IMR-90 (cell line): ENCODE measurements at regions not wholly inside any gene's neighbourhood (a gene's known extent, or its start where the extent isn't known, plus 50 kb on each side); places are given as distances from the start of the nearest gene placed in this dataset.
A peak's percentile ranks its signal among the peaks of the same experiment; 100 is the strongest.

Experiments
- ATAC-seq: fragments of 200-7000 bp; cut with Tn5 transposase; 2 replicates; pipeline ENCODE4 v1.9.1; 2020; ENCODE audit warnings: low read depth, mild to moderate bottlenecking, moderate library complexity
- BruUV-seq: library from RNA; stranded (reverse); fragments of 400-500 nt; replicated peaks from 2 replicates; lab custom pipeline; 2021; lab: Mats Ljungman, UMichigan
- CTCF ChIA-PET: fragments of 300-600 bp; formaldehyde crosslinking; extraction: SDS; loops from one replicate; lab custom pipeline; 2021; ENCODE audit warnings: antibody characterized with exemption; lab: Yijun Ruan, JAX
- POLR2A ChIA-PET: fragments of 300-600 bp; sonication (Branson Sonifier 250); formaldehyde crosslinking; loops from one replicate; lab custom pipeline; 2022; ENCODE audit warnings: antibody characterized with exemption; ENCODE audit not compliant: unreplicated experiment; lab: Charles Lee
- DNase-seq: peaks from one replicate; pipeline ENCODE4 v3.0.0; 2013
- H2AFZ ChIP-seq: replicated peaks from 2 replicates; pipeline ENCODE3; 2013; ENCODE audit warnings: low read length, mild to moderate bottlenecking; ENCODE audit not compliant: poor library complexity
- H2AK5ac ChIP-seq: 2 replicates; pipeline ENCODE4 v1.6.1; 2013; ENCODE audit warnings: low read depth, low read length, inconsistent platforms
- H2AK9ac ChIP-seq: replicated peaks from 2 replicates; pipeline ENCODE3; 2013; ENCODE audit warnings: mild to moderate bottlenecking, low read depth, low read length, moderate library complexity; ENCODE audit not compliant: poor library complexity
- H2BK120ac ChIP-seq: 2 replicates; pipeline ENCODE4 v1.6.1; 2013; ENCODE audit warnings: low read depth, low read length, inconsistent platforms
- H2BK15ac ChIP-seq: 3 replicates; pipeline ENCODE4 v1.6.1; 2013; ENCODE audit warnings: low read depth, low read length, inconsistent platforms
- H2BK20ac ChIP-seq: 2 replicates; pipeline ENCODE4 v1.6.1; 2013; ENCODE audit warnings: low read depth, mild to moderate bottlenecking, inconsistent platforms, low read length, moderate library complexity
- H2BK5ac ChIP-seq: 2 replicates; pipeline ENCODE4 v1.6.1; 2013; ENCODE audit warnings: mild to moderate bottlenecking, low read depth, low read length, inconsistent platforms; ENCODE audit not compliant: poor library complexity, severe bottlenecking
- H3K14ac ChIP-seq: replicated peaks from 2 replicates; pipeline ENCODE4 v1.6.1; 2013; ENCODE audit warnings: low read depth, low read length, inconsistent platforms
- H3K18ac ChIP-seq: 2 replicates; pipeline ENCODE4 v1.6.1; 2013; ENCODE audit warnings: low read depth, low read length, control low read depth
- H3K23ac ChIP-seq: 2 replicates; pipeline ENCODE4 v1.6.1; 2013; ENCODE audit warnings: low read depth, low read length, inconsistent platforms
- H3K27ac ChIP-seq: 2 replicates; pipeline ENCODE4 v1.5.1; 2013; ENCODE audit warnings: mild to moderate bottlenecking, control low read depth, low read length; ENCODE audit not compliant: insufficient read depth
- H3K27me3 ChIP-seq: 2 replicates; pipeline ENCODE4 v1.6.1; 2013; ENCODE audit warnings: low read length; ENCODE audit not compliant: control insufficient read depth, insufficient read depth
- H3K36me3 ChIP-seq: 2 replicates; pipeline ENCODE4 v1.6.1; 2013; ENCODE audit warnings: low read length, mixed read lengths; ENCODE audit not compliant: control insufficient read depth, insufficient read depth
- H3K4ac ChIP-seq: 2 replicates; pipeline ENCODE4 v1.6.1; 2013; ENCODE audit warnings: low read depth, low read length, inconsistent platforms
- H3K4me1 ChIP-seq: 2 replicates; pipeline ENCODE4 v1.6.1; 2013; ENCODE audit warnings: low read length, mixed read lengths; ENCODE audit not compliant: control insufficient read depth, insufficient read depth
- H3K4me2 ChIP-seq: 2 replicates; pipeline ENCODE4 v1.6.1; 2013; ENCODE audit warnings: low read depth, mild to moderate bottlenecking, control low read depth, low read length, moderate library complexity
- H3K4me3 ChIP-seq: 2 replicates; pipeline ENCODE4 v1.5.1; 2013; ENCODE audit warnings: low read depth, mild to moderate bottlenecking, control low read depth, low read length, moderate library complexity; ENCODE audit not compliant: insufficient read depth
- H3K56ac ChIP-seq: 2 replicates; pipeline ENCODE4 v1.6.1; 2013; ENCODE audit warnings: low read length, inconsistent platforms; ENCODE audit not compliant: insufficient read depth; ENCODE audit errors: extremely low read depth
- H3K79me1 ChIP-seq, 2 experiments: 2 replicates each; pipeline ENCODE4 v1.6.1; 2013; ENCODE audit warnings: low read length in 2 of 2, inconsistent platforms in 1 of 2, low read depth in 1 of 2
- H3K9ac ChIP-seq: 2 replicates; pipeline ENCODE4 v1.6.1; 2013; ENCODE audit warnings: low read depth, low read length, control low read depth
- H3K9me1 ChIP-seq: 2 replicates; pipeline ENCODE4 v1.6.1; 2013; ENCODE audit warnings: low read length, inconsistent platforms; ENCODE audit not compliant: insufficient read depth
- H3K9me3 ChIP-seq: 2 replicates; pipeline ENCODE4 v1.6.1; 2013; ENCODE audit warnings: low read length; ENCODE audit not compliant: control insufficient read depth, insufficient read depth
- H4K20me1 ChIP-seq: 2 replicates; pipeline ENCODE4 v1.6.1; 2013; ENCODE audit warnings: low read length, inconsistent platforms; ENCODE audit not compliant: insufficient read depth
- H4K5ac ChIP-seq: 2 replicates; pipeline ENCODE4 v1.6.1; 2013; ENCODE audit warnings: mild to moderate bottlenecking, low read depth, low read length, control low read depth
- H4K8ac ChIP-seq, 2 experiments: 2 replicates each; pipeline ENCODE4 v1.6.1; 2013; ENCODE audit warnings: low read depth in 2 of 2, low read length in 2 of 2, control low read depth in 1 of 2, inconsistent platforms in 1 of 2
- H4K91ac ChIP-seq: 2 replicates; pipeline ENCODE4 v1.6.1; 2013; ENCODE audit warnings: low read depth, low read length, inconsistent platforms; ENCODE audit not compliant: insufficient read depth
- BHLHE40 ChIP-seq: fragments of 150-350 bp; IDR thresholded peaks from 2 replicates; pipeline ENCODE4 v1.6.1; 2016; ENCODE audit warnings: mild to moderate bottlenecking, low read depth, low read length
- CEBPB ChIP-seq: IDR thresholded peaks from 2 replicates; pipeline ENCODE4 v1.6.1; 2012; ENCODE audit warnings: low read depth, low read length, improper control_type of control experiment
- CHD1 ChIP-seq: IDR thresholded peaks from 2 replicates; pipeline ENCODE4 v1.6.1; 2012; ENCODE audit warnings: low read depth, low read length, improper control_type of control experiment
- CTCF ChIP-seq: conservative IDR thresholded peaks from 2 replicates; pipeline ENCODE4 v1.5.1; 2012; ENCODE audit warnings: mild to moderate bottlenecking, low read depth, low read length, improper control_type of control experiment
- ELK1 ChIP-seq: fragments of 150-350 bp; IDR thresholded peaks from 2 replicates; pipeline ENCODE4 v1.6.1; 2016; ENCODE audit warnings: low read depth, mild to moderate bottlenecking, low read length, moderate library complexity, borderline replicate concordance
- FOS ChIP-seq: fragments of 150-350 bp; IDR thresholded peaks from 2 replicates; pipeline ENCODE4 v1.6.1; 2016; ENCODE audit warnings: low read depth, low read length
- MAFK ChIP-seq: IDR thresholded peaks from 2 replicates; pipeline ENCODE4 v1.6.1; 2012; ENCODE audit warnings: low read depth, low read length, improper control_type of control experiment
- MAZ ChIP-seq: IDR thresholded peaks from 2 replicates; pipeline ENCODE4 v1.6.1; 2012; ENCODE audit warnings: low read depth, mild to moderate bottlenecking, low read length, improper control_type of control experiment, moderate library complexity, borderline replicate concordance
- MXI1 ChIP-seq: IDR thresholded peaks from 2 replicates; pipeline ENCODE4 v1.6.1; 2012; ENCODE audit warnings: low read depth, mild to moderate bottlenecking, low read length, moderate library complexity, borderline replicate concordance
- NFE2L2 ChIP-seq: fragments of 150-350 bp; IDR thresholded peaks from 2 replicates; pipeline ENCODE4 v1.6.1; 2016; ENCODE audit warnings: low read depth, mild to moderate bottlenecking, low read length
- POLR2A ChIP-seq: IDR thresholded peaks from 2 replicates; pipeline ENCODE4 v1.6.1; 2012; ENCODE audit warnings: mild to moderate bottlenecking, low read depth, low read length
- RAD21 ChIP-seq: IDR thresholded peaks from 2 replicates; pipeline ENCODE4 v1.6.1; 2012; ENCODE audit warnings: low read length, improper control_type of control experiment
- RCOR1 ChIP-seq: IDR thresholded peaks from 2 replicates; pipeline ENCODE4 v1.6.1; 2012; ENCODE audit warnings: mild to moderate bottlenecking, low read length, improper control_type of control experiment; ENCODE audit not compliant: insufficient replicate concordance
- RFX5 ChIP-seq: IDR thresholded peaks from 2 replicates; pipeline ENCODE4 v1.8.0; 2012; ENCODE audit warnings: low read depth, mild to moderate bottlenecking, low read length, moderate library complexity
- SMC3 ChIP-seq: fragments of 150-350 bp; IDR thresholded peaks from 2 replicates; pipeline ENCODE4 v1.6.1; 2016; ENCODE audit warnings: low read depth, mild to moderate bottlenecking, antibody characterized with exemption, low read length, moderate library complexity
- USF2 ChIP-seq: fragments of 150-350 bp; IDR thresholded peaks from 2 replicates; pipeline ENCODE4 v1.6.1; 2017; ENCODE audit warnings: mild to moderate bottlenecking, antibody characterized with exemption, low read length, low read depth
- WGBS, 2 experiments: methylation state at CpG; one replicate each; pipeline versions ENCODE4 v1.1.5 to v1.1.7; 2013; ENCODE audit warnings: missing lambda C conversion rate in 2 of 2; ENCODE audit not compliant: insufficient read length in 1 of 2; ENCODE audit errors: extremely low coverage in 2 of 2; 5-methylcytosine and 5-hydroxymethylcytosine counted together
- dilution Hi-C: fragments of 300-500 bp; cut with HindIII; formaldehyde crosslinking; loops from one replicate; pipeline ENCODE4 v1.14.3; 2018; ENCODE audit warnings: low sequenced_read_pairs; ENCODE audit not compliant: unreplicated experiment
- in situ Hi-C: fragments of 300-500 bp; cut with MboI; formaldehyde crosslinking; loops from 3 replicates; pipeline ENCODE4 v1.14.3; 2019; ENCODE audit warnings: low sequenced_read_pairs, inconsistent platforms, mixed read lengths
- intact Hi-C: fragments of 100-400 bp; cut with micrococcal nuclease; formaldehyde crosslinking; loops from 2 replicates; pipeline ENCODE4 v1.10.0; 2022

GRCh38 chr4:124337874-124338273 lies 374.7 kb downstream of the ANKRD50 start:
- H4K5ac ChIP-seq: no peak overlapping the region
- no peak overlapping the region for H3K56ac ChIP-seq
- H4K91ac ChIP-seq: no peak overlapping the region
- H3K4me2 ChIP-seq: no peak overlapping the region
- no peak overlapping the region for H2BK20ac ChIP-seq
- intact Hi-C loops (loop anchor here (10.0 kb wide), 3 partner anchors 307 to 707 kb away; no protein-coding TSS in a partner anchor), dilution Hi-C loops (no loop called here), in situ Hi-C loops (no loop called here)
- TF ChIP-seq ELK1: no peak
- no peak for TF ChIP-seq USF2
- TF ChIP-seq FOS: no peak
- TF ChIP-seq SMC3: no peak
- no peak for TF ChIP-seq MXI1
- TF ChIP-seq RFX5: no peak
- TF ChIP-seq CHD1: no peak
- TF ChIP-seq NFE2L2: no peak
- TF ChIP-seq BHLHE40: no peak
- no peak for TF ChIP-seq MAZ
- TF ChIP-seq CTCF: no peak
- no peak for TF ChIP-seq POLR2A
- TF ChIP-seq RCOR1: no peak
- no peak for TF ChIP-seq MAFK
- TF ChIP-seq RAD21: no peak
- TF ChIP-seq CEBPB: no peak
- H2AFZ ChIP-seq: no peak overlapping the region
- H3K9ac ChIP-seq: no peak overlapping the region
- H3K36me3 ChIP-seq: no peaks in the 10 kb centered on the region
- H3K4ac ChIP-seq: no peak overlapping the region
- no peak overlapping the region for H2BK15ac ChIP-seq
- no peaks in the 10 kb centered on the region for H3K9me3 ChIP-seq
- CTCF ChIA-PET: no interaction called here
- H3K4me3 ChIP-seq: no peak overlapping the region
- no peak overlapping the region for H3K27ac ChIP-seq
- no peaks in the 10 kb centered on the region for H4K20me1 ChIP-seq
- no peak overlapping the region for H3K14ac ChIP-seq
- ATAC-seq (no peak), DNase-seq (peak; percentile 54)
- no peaks in the 10 kb centered on the region for H3K4me1 ChIP-seq
- POLR2A ChIA-PET: no interaction called here
- H2AK9ac ChIP-seq: no peak overlapping the region
- H2AK5ac ChIP-seq: no peak overlapping the region
- WGBS, 2 experiments: no CpG with 5 or more reads among the region's 3 CpGs
- no peak overlapping the region for H3K18ac ChIP-seq
- BruUV-seq: no TSS peak
- no peak overlapping the region for H3K23ac ChIP-seq
- no peaks in the 10 kb centered on the region for H3K79me1 ChIP-seq
- H2BK120ac ChIP-seq: no peak overlapping the region
- no peak overlapping the region for H2BK5ac ChIP-seq
- H3K27me3 ChIP-seq: no peaks in the 10 kb centered on the region
- no peaks in the 10 kb centered on the region for H3K9me1 ChIP-seq
- H4K8ac ChIP-seq: no peak overlapping the region
